Astrocyte (in vitro differentiated cells and primary cell): ENCODE measurements at regions not wholly inside any gene's neighbourhood (a gene's known extent, or its start where the extent isn't known, plus 50 kb on each side); places are given as distances from the start of the nearest gene placed in this dataset.
A peak's percentile ranks its signal among the peaks of the same experiment; 100 is the strongest.
"Not testable (repeated sequence)": the region's sequence is repeated elsewhere in the genome, so short reads cannot be mapped to it uniquely, and the experiment has no call there.

Experiments
- DNase-seq: peaks from one replicate; pipeline ENCODE4 v3.0.0-alpha.2; 2010; ENCODE audit warnings: low read depth
- FAIRE-seq: peaks from 2 replicates; lab custom pipeline; 2011; peaks lifted over from hg19 to GRCh38; lab: Jason Lieb, UNC
- H2AFZ ChIP-seq: 2 replicates; pipeline ENCODE4 v1.6.0; 2012; ENCODE audit warnings: low read depth, low read length, inconsistent platforms
- H3K27ac ChIP-seq: 2 replicates; pipeline ENCODE4 v1.5.1; 2011; ENCODE audit warnings: low read depth, low read length, inconsistent platforms
- H3K27me3 ChIP-seq: 2 replicates; pipeline ENCODE4 v1.6.0; 2011; ENCODE audit warnings: low read length, inconsistent platforms; ENCODE audit not compliant: insufficient read depth
- H3K36me3 ChIP-seq: 2 replicates; pipeline ENCODE4 v1.5.1; 2011; ENCODE audit warnings: low read length, inconsistent platforms; ENCODE audit not compliant: insufficient read depth
- H3K4me1 ChIP-seq: 2 replicates; pipeline ENCODE4 v1.5.1; 2011; ENCODE audit warnings: low read length, inconsistent platforms; ENCODE audit not compliant: insufficient read depth
- H3K4me2 ChIP-seq: 2 replicates; pipeline ENCODE4 v1.6.0; 2012; ENCODE audit warnings: low read length, inconsistent platforms
- H3K4me3 ChIP-seq: 2 replicates; pipeline ENCODE4 v1.5.1; 2011; ENCODE audit warnings: low read depth, mild to moderate bottlenecking, low read length, inconsistent platforms; ENCODE audit not compliant: insufficient read depth
- H3K79me2 ChIP-seq: 2 replicates; pipeline ENCODE4 v1.6.0; 2012; ENCODE audit warnings: mild to moderate bottlenecking, low read length, inconsistent platforms; ENCODE audit not compliant: insufficient read depth
- H3K9ac ChIP-seq: 2 replicates; pipeline ENCODE4 v1.6.0; 2012; ENCODE audit warnings: mild to moderate bottlenecking, low read length, inconsistent platforms
- H3K9me3 ChIP-seq: 2 replicates; pipeline ENCODE4 v1.5.1; 2012; ENCODE audit warnings: low read depth, mild to moderate bottlenecking, low read length, inconsistent platforms; ENCODE audit not compliant: insufficient read depth
- H4K20me1 ChIP-seq: 2 replicates; pipeline ENCODE4 v1.6.0; 2012; ENCODE audit warnings: low read length, inconsistent platforms; ENCODE audit not compliant: insufficient read depth
- H3K27ac Mint-ChIP-seq: one replicate; pipeline ENCODE4 v1.8.0; 2021; ENCODE audit warnings: mild to moderate bottlenecking, mixed read lengths; ENCODE audit not compliant: unreplicated experiment
- H3K27me3 Mint-ChIP-seq: one replicate; pipeline ENCODE4 v1.8.0; 2021; ENCODE audit warnings: low read depth, mixed read lengths; ENCODE audit not compliant: unreplicated experiment
- H3K36me3 Mint-ChIP-seq: one replicate; pipeline ENCODE4 v1.8.0; 2021; ENCODE audit warnings: low read depth, mixed read lengths; ENCODE audit not compliant: unreplicated experiment
- H3K4me1 Mint-ChIP-seq: one replicate; pipeline ENCODE4 v1.8.0; 2021; ENCODE audit warnings: low read depth, mixed read lengths; ENCODE audit not compliant: unreplicated experiment
- H3K4me3 Mint-ChIP-seq: one replicate; pipeline ENCODE4 v1.8.0; 2021; ENCODE audit warnings: mild to moderate bottlenecking, moderate library complexity, mixed read lengths; ENCODE audit not compliant: unreplicated experiment
- H3K9me3 Mint-ChIP-seq: one replicate; pipeline ENCODE4 v1.8.0; 2021; ENCODE audit warnings: mild to moderate bottlenecking, mixed read lengths; ENCODE audit not compliant: unreplicated experiment
- CTCF ChIP-seq: IDR thresholded peaks from 2 replicates; pipeline ENCODE4 v1.5.1; 2011; ENCODE audit warnings: low read depth, mild to moderate bottlenecking, inconsistent platforms, low read length, moderate library complexity; ENCODE audit not compliant: insufficient read depth
- EZH2 ChIP-seq: IDR thresholded peaks from 2 replicates; pipeline ENCODE4 v1.6.1; 2012; ENCODE audit warnings: mild to moderate bottlenecking, low read length, inconsistent platforms; ENCODE audit not compliant: insufficient read depth

GRCh38 chrX:39492497-39493162 lies 605.1 kb downstream of the BCOR start:
- H3K4me3 ChIP-seq = no peak overlapping the region
- Mint-ChIP-seq H3K4me3 (no peak overlapping the region), H3K9me3 (no peaks in the 10 kb centered on the region), H3K36me3 (no peaks in the 10 kb centered on the region), H3K27ac (no peak overlapping the region), H3K4me1 (no peaks in the 10 kb centered on the region), H3K27me3 (peaks cover 9% of the 10 kb centered on the region)
- FAIRE-seq = no peak
- no peak overlapping the region for H3K4me2 ChIP-seq
- H3K79me2 ChIP-seq = no peaks in the 10 kb centered on the region
- H3K9me3 ChIP-seq = no peaks in the 10 kb centered on the region
- TF ChIP-seq EZH2 (no peak), CTCF (no peak)
- no peaks in the 10 kb centered on the region for H3K4me1 ChIP-seq
- no peak for DNase-seq
- no peaks in the 10 kb centered on the region for H4K20me1 ChIP-seq
- no peak overlapping the region for H2AFZ ChIP-seq
- no peak overlapping the region for H3K9ac ChIP-seq
- H3K27me3 ChIP-seq = no peaks in the 10 kb centered on the region
- H3K27ac ChIP-seq = no peak overlapping the region
- no peaks in the 10 kb centered on the region for H3K36me3 ChIP-seq

- H3K9me3 ChIP-seq = no peaks in the 10 kb centered on the region
- no peak overlapping the region for H2AFZ ChIP-seq
- Mint-ChIP-seq H3K27me3 (peaks cover 12% of the 10 kb centered on the region), H3K27ac (no peak overlapping the region), H3K9me3 (no peaks in the 10 kb centered on the region), H3K36me3 (no peaks in the 10 kb centered on the region), H3K4me3 (no peak overlapping the region), H3K4me1 (no peaks in the 10 kb centered on the region)
- no peaks in the 10 kb centered on the region for H3K27me3 ChIP-seq
- DNase-seq (no peak), FAIRE-seq (peak; percentile 32)
- no peaks in the 10 kb centered on the region for H3K79me2 ChIP-seq
- H3K27ac ChIP-seq = no peak overlapping the region
- H3K4me2 ChIP-seq = no peak overlapping the region
- H3K9ac ChIP-seq = no peak overlapping the region
- no peaks in the 10 kb centered on the region for H4K20me1 ChIP-seq
- no peak overlapping the region for H3K4me3 ChIP-seq
- H3K4me1 ChIP-seq = no peaks in the 10 kb centered on the region
- TF ChIP-seq CTCF (no peak), EZH2 (no peak)
- H3K36me3 ChIP-seq = no peaks in the 10 kb centered on the region
Measured at GRCh38 chrX:39493168-39493567, 604.6 kb downstream of the BCOR start.

GRCh38 chrX:39497117-39497516 lies 600.6 kb downstream of the BCOR start:
- FAIRE-seq, H3K27ac Mint-ChIP-seq, H3K4me1 Mint-ChIP-seq, H3K9ac ChIP-seq, H3K4me1 ChIP-seq, H3K36me3 Mint-ChIP-seq, H3K27me3 ChIP-seq, H3K9me3 ChIP-seq, H3K9me3 Mint-ChIP-seq, H3K36me3 ChIP-seq, H3K4me3 ChIP-seq, H3K27ac ChIP-seq, H3K4me3 Mint-ChIP-seq, H2AFZ ChIP-seq, H3K79me2 ChIP-seq, DNase-seq, H4K20me1 ChIP-seq, H3K4me2 ChIP-seq: not testable (repeated sequence)
- H3K27me3 Mint-ChIP-seq = peaks cover 16% of the 10 kb centered on the region
